Neural cell (in vitro differentiated cells): ENCODE measurements at regions not wholly inside any gene's neighbourhood (a gene's known extent, or its start where the extent isn't known, plus 50 kb on each side); places are given as distances from the start of the nearest gene placed in this dataset.

Source experiments
- CTCF ChIP-seq: fragments of 450-650 bp; IDR thresholded peaks from 2 replicates; pipeline ENCODE4 v1.5.1; 2014; ENCODE audit warnings: antibody characterized with exemption, mild to moderate bottlenecking, moderate library complexity; ENCODE audit not compliant: poor library complexity, severe bottlenecking
- EP300 ChIP-seq: fragments of 450-650 bp; conservative IDR thresholded peaks from 2 replicates; pipeline ENCODE4 v1.6.1; 2014; ENCODE audit warnings: antibody characterized with exemption, mild to moderate bottlenecking, moderate library complexity; ENCODE audit not compliant: poor library complexity, severe bottlenecking
- EZH2 ChIP-seq: fragments of 200-600, 300-800 bp; shearing (Covaris generic), sonication (generic); IDR thresholded peaks from 2 replicates; pipeline ENCODE4 v1.6.1; 2014; ENCODE audit warnings: antibody characterized with exemption, low read length, borderline replicate concordance, mild to moderate bottlenecking; ENCODE audit not compliant: insufficient read depth, poor library complexity, severe bottlenecking
- MXI1 ChIP-seq: fragments of 450-650 bp; conservative IDR thresholded peaks from 2 replicates; pipeline ENCODE4 v1.6.1; 2014; ENCODE audit warnings: antibody characterized with exemption, mild to moderate bottlenecking; ENCODE audit not compliant: poor library complexity, severe bottlenecking
- POLR2AphosphoS5 ChIP-seq: IDR thresholded peaks from 2 replicates; pipeline ENCODE4 v1.6.1; 2012
- RAD21 ChIP-seq: fragments of 450-650 bp; conservative IDR thresholded peaks from 2 replicates; pipeline ENCODE4 v1.6.1; 2014; ENCODE audit warnings: antibody characterized with exemption, mild to moderate bottlenecking, moderate library complexity
- REST ChIP-seq: IDR thresholded peaks from 2 replicates; pipeline ENCODE4 v1.6.1; 2012; ENCODE audit warnings: borderline replicate concordance
- SMC3 ChIP-seq: fragments of 450-650 bp; conservative IDR thresholded peaks from 2 replicates; pipeline ENCODE4 v1.6.1; 2014; ENCODE audit warnings: antibody characterized with exemption, mild to moderate bottlenecking, moderate library complexity; ENCODE audit not compliant: poor library complexity
- TAF1 ChIP-seq: IDR thresholded peaks from 2 replicates; pipeline ENCODE4 v1.6.1; 2012; ENCODE audit warnings: low read depth

GRCh38 chr17:68102318-68102758, 66.8 kb downstream of the KPNA2 start:
- no peak for TF ChIP-seq CTCF
- TF ChIP-seq RAD21 = no peak
- no peak for TF ChIP-seq TAF1
- no peak for TF ChIP-seq EZH2
- no peak for TF ChIP-seq EP300
- TF ChIP-seq REST = no peak
- TF ChIP-seq POLR2AphosphoS5 = no peak
- no peak for TF ChIP-seq MXI1
- no peak for TF ChIP-seq SMC3
